ENCODE measurements at regions not wholly inside any gene's neighbourhood (a gene's known extent, or its start where the extent isn't known, plus 50 kb on each side); places are given as distances from the start of the nearest gene placed in this dataset.

- no peak for TF ChIP-seq GATA2 (IDR thresholded peaks at IDR 0.05; ENCODE audit: low read depth, low read length)
- TF ChIP-seq GATA3 (IDR thresholded peaks at IDR 0.05; ENCODE audit: low read depth, low read length): no peak
Measured at GRCh38 chr11:119481021-119481666, 58.2 kb upstream of the THY1 start.
